ENCODE measurements at regions not wholly inside any gene's neighbourhood (a gene's known extent, or its start where the extent isn't known, plus 50 kb on each side); places are given as distances from the start of the nearest gene placed in this dataset.

DNA sequence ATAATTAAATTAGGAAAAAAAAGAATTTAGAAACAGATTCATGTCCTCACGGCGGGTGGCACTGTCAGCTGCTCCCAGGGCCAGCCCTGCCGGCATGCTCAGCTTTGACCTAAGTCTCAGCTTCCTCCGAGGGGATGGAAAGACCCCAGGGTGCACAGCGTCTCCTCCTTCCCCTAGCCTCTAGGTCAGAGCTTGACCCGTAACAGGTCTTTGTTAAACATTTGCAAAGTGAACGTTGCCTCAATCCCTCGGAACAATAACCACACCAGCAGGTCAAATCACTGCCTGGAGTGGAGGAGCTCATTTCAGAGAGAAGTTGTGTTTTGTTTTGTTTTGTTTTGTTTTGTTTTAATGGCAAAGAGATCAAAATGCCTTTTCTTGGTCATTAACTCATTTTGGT is 171.3 kb downstream of the TMEM18 start:
- TF ChIP-seq, protein P1, sequence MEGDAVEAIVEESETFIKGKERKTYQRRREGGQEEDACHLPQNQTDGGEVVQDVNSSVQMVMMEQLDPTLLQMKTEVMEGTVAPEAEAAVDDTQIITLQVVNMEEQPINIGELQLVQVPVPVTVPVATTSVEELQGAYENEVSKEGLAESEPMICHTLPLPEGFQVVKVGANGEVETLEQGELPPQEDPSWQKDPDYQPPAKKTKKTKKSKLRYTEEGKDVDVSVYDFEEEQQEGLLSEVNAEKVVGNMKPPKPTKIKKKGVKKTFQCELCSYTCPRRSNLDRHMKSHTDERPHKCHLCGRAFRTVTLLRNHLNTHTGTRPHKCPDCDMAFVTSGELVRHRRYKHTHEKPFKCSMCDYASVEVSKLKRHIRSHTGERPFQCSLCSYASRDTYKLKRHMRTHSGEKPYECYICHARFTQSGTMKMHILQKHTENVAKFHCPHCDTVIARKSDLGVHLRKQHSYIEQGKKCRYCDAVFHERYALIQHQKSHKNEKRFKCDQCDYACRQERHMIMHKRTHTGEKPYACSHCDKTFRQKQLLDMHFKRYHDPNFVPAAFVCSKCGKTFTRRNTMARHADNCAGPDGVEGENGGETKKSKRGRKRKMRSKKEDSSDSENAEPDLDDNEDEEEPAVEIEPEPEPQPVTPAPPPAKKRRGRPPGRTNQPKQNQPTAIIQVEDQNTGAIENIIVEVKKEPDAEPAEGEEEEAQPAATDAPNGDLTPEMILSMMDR (IDR thresholded peaks at IDR 0.05; ENCODE audit: insufficient read depth, low read depth, low read length): no peak
- no peak for TF ChIP-seq EZH2 (IDR thresholded peaks at IDR 0.05; ENCODE audit: insufficient read depth, low read length)

Measured in astrocyte (in vitro differentiated cells and primary cell).